Stimulated activated CD8-positive, alpha-beta memory T cell treated with anti-CD3 and anti-CD28 coated beads, Interleukin-7, amount 100 ng/mL, for 24 hours (primary cell): ENCODE measurements at regions not wholly inside any gene's neighbourhood (a gene's known extent, or its start where the extent isn't known, plus 50 kb on each side); places are given as distances from the start of the nearest gene placed in this dataset.

Experiments
- DNase-seq: peaks from one replicate; pipeline ENCODE4 v3.0.0-alpha.2; 2020; ENCODE audit warnings: low read depth

DNA sequence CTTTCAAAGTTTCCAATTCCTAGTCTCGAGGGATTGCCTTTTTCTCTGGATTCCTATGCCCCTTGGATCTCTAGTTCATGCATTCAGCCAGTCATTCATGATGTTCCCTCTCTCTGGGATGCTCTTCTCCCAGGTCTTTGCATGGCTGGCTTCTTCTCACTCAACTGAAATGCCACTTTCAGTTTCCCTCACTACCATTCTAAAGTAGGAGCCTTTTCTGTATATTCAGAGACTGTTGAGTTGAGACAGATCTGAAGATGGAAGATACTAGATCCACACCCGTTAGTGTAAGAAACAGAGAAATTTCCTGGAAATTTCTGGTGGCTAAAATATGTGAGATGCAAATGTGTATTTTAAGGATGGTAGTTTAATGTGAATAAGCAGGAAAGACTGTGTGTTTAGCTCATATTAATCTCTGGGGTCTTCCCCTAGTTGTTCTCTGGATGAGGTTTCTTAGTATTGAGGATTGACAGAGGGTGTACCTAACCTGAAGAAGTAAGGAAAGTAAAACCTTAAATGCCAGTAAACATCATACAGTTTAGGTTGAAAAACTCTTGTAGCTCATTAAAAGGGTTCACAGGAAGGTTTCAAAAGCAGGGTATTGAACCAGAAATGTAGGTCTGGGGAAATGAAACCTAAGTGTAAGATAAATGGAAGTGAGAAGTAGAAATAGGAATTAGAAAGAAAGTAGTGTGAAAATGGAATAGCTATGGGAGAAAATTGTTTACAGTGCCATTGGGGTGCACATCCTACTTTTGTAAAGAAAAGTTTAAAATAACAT, 331.3 kb downstream of the NDFIP2 start:
- DNase-seq: no peak

DNA sequence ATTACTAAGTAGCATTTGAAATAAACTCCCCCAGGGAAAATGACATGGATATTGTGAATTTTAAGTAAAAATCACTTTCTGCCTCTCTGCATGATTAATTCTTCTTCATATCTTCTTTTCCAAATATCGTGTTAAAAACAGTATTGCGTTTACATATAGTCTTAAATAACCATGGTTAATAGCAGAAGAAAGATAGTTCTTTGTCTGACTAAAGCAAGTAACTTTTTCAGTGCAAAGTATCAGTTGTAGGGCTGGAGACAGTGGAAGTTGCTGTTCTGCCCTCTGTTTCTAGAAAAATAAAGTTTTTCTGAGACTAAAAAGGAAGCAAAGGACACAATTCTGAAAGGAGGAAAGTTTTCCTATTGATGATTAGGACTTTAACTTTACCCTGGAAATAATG, 330.2 kb downstream of the NDFIP2 start:
- no peak for DNase-seq

DNA sequence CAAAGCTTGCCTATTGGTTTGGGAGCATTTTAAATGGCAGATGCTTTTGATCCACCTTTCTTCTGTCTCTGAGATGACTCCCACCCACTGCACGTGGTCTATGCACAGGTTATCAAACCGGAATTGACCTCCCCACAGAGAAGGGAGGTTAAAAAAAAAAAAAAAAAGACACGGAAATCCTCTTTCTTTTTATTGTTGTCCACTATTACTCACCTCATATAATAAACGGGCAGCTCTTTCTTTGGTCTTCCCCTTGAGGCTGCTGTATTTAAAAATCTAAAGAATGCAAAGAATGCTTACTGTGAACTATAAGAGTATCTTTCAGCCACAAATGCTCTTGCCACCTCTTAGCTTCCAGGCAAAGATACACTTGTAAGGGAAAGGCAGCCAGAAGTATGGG, 329.7 kb downstream of the NDFIP2 start:
- DNase-seq: no peak

DNA sequence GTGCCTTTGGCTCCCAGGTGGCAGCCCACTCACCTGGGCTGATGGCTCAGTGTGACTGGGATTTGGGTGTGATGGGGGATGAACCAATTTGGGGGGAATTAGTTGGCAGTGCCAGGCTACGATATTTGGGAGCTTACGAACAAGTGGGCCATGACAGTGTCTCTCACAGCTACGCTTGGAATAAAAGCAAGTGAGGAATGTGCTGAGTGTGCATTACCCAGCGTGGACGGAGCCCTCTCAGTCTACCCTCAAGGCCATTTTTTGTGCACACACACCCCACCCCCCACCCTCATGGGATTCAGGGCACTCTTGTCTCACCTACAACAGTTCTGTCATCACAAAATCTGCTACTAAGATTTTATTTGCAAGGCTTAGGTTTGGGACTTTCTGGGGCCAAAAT, 329.1 kb downstream of the NDFIP2 start:
- no peak for DNase-seq

DNA sequence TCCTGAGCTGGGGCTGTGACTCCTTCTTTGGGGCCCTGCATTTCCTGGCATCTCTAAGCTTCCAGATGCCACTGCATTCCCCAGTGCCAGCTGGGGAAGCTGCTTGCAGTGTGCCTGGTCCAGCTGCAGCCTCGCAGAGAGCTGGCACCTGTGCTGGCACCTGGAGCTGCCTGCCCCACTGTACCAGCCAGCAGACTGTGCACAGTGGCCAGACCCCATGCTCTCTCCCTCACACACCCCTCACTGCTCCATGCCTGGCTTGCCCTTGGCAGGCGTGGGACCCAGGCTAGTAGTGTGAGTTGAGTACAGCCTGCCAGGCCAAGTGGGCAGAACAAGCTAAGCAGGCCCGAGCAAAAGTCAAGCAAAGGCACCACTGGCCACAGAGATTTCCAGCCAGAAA, 327.5 kb downstream of the NDFIP2 start:
- DNase-seq: no peak

DNA sequence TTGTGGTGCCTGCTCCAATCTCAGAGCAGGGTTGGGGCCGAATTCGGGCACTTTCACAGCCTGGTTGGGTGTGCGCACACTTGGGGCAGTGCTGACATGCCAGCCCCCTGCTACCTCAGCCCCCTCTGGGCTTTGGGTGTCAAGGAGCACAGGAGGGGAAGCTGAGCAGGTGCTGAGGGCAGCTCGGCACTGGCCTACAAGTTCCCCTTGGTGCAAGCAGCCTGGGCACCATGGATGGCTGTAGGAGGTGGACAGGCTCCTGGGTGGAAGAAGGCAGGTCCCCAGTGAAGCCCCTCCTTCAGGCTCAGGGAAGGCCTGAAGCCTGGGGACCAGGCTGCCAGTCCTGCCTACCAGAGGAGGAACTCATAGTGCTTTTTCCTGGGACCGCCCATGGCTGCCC, 326.6 kb downstream of the NDFIP2 start:
- DNase-seq: no peak

DNA sequence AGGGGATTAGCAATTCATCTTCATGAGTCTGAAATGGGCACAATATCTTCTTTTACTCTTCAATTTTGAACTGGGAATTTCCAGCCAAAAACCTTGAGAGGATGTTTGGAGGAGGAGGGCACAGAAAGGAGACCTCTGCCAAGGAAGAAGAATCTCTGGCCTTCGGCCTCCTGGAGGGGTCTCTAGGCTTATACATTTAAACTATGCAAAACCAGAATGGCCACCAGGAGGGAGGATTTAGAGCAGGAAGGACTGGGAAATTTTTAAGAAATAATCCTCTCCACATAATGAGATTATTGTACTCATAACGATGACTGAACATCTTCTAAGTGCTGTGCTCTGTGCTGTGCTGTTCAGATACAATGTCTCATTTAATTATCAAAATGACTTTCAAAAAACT, 325.9 kb downstream of the NDFIP2 start:
- DNase-seq: no peak

DNA sequence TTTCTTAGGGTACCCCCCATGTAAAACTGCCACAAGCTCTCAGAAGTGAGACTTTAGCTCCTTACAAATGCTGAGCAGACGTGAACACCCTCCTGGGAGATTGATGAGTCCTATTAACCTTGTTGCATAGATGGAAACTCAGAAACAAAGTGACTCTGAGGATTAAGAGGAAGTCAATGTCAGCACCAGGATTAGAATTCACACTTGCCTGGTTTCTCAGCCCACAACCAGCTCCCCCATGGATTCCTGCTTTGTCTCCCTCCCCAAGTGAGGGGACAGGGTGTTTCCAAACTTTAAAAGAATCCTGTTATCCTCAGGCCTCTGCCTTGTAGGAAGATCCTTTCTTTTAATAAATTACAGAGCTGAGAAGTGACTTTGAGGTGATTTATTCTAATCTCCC, 324.4 kb downstream of the NDFIP2 start:
- no peak for DNase-seq

DNA sequence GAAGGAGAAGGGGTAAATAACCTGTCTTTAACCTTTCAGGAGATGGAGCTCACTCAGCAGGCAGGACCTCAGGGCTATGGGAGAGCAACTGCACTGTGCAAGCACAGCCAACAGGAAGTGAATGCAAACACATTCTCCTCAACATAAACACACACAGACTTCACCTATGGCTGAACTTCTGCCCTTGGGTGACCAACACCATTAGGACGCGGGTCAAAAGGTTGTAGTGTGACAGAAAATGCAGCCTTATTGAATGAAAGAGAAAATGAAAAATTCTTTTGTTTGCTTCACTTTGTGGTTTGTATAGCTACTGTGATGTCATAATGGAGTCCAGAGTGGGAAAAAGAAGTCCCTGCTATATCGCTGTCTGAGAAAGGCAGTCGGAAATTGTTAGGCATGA, 323.0 kb downstream of the NDFIP2 start:
- DNase-seq: no peak

DNA sequence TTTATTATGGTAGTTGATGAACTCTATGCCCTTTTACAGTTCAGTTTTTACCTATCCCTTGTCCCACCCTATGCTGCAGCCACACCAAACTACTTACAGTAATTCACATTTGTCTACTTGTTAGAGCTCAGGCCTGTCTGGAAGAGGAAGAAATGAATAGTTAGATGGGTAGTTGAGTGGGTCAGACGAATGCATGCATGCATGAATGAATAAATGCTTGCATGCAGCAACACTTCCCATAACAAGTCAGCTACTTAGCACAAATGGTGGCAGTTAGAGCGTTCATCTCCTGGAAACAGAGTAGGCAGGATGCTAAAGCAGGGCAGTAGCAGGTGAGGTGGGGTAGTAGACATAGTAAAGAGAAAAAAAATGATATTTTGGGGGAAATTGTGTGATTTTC, 322.3 kb downstream of the NDFIP2 start:
- no peak for DNase-seq

DNA sequence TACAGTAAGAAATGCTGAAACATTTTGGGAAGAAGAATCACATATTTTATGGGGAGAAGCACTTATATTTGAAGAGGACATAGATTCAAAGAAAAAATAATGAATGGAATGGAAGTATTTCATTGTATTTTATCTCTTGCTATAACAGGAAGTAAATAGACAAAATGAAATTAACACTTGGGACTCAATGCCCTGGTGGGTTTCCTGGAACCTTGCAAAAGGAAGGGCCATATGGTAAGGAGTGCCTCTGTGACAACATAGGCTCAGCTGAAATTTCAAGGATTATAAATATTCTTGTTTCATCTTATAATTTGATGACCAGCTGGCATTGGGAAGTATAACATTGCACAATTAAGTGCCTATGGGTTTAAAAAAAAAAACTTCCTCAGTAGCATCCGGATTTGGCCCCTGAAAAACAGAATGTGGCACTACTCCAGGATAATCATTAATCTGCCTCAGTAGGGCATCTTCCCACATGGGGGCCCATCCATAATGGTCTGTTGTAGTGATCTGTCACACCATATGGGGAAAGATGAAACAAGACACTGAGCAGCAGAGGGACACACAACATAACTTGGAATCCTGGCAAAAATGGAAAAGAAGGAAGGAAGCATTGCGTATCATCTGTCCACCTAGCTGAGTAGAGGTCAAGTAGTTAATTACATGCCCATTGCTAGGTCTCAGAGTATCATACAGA, 321.6 kb downstream of the NDFIP2 start:
- DNase-seq: no peak

DNA sequence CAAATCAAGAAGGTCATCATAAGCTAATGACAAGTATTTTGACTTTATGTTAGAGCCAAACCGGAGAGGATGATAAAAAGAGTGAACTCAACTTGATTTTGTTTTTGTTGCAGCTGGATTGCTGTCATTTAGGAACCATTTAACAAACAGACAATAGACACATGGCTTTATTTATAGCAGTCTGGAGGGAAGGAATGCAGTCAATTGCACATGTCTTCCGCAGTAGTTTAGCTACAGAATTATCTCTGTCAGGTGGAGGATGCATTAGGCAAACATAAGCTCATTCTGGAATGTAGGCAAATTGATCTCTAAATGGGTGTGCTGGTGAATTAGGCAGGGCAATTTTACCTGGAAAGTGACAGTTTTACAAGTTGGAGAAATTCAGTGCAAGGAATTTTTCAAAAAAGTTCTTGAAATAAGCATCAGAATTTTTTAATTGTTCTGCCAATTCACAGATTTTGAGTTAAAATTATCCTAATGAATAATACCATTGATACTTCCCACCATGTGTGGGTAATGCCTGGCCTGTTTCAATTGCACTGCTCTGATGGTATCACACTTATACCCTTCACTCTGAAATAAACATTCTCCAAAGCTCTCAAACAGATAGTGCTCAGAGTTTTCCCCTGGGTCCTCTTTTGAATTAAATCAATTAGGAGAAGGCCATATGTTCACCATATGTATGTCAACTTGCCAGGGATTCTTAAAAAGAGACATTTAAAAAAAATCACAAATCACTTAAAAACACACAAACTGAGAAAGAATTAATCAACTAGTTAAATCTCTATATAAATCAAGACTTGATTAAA, 318.3 kb downstream of the NDFIP2 start:
- no peak for DNase-seq

DNA sequence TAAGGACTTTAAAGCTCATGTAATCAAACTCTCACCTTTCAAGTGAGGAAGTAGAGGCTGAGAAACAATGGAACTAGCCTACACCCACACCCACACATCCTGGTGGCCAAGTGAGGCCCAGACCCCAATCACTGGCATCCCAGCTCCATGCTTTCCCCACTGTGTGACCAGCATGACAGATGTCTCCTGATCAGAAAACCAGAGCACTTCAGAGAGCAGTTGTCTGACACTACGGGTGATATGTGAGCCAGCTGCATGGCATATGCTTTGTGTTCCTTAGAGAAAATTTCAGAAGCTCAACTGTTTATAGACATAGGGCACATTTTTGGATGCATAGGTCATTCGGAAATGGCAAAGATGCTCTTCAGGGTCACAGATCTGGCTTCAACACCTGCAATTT, 315.2 kb downstream of the NDFIP2 start:
- no peak for DNase-seq

DNA sequence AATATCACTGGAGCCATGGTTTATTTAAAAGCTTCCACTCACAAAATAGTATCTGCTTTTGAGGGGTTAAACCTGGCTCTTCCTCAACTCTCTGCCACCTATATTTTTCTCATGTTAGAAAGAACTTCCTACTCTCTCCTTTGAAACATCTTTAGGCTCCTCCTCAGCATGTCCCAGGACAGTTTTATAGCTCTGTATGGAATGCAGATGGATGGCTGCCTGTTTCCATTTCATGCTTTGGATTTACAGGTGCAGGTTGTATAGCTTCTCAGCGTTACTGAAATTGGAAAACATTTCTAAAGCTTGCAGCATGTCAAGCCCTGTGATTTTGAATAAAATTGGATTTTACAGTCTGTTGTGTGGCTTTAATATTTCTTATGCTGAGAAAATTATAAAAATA, 314.0 kb downstream of the NDFIP2 start:
- DNase-seq: no peak

DNA sequence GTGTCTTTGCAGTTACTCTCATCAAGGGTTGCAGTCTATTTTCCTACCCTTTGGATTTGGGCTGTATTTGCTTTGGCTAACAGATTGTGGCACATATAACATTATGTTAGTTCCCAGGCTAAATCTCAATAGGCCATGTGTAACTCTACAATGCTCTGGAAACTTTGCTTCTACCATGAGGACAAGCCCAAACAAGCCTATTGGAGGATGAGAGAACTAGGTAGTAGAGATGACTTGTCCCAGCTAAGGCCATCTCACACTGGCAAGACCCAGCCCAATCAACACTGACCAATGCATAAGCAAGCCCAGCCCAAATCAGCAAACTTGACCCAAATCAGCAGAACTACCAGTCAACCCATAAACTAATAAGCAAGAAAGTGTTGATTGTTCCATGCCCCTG, 311.8 kb downstream of the NDFIP2 start:
- no peak for DNase-seq

DNA sequence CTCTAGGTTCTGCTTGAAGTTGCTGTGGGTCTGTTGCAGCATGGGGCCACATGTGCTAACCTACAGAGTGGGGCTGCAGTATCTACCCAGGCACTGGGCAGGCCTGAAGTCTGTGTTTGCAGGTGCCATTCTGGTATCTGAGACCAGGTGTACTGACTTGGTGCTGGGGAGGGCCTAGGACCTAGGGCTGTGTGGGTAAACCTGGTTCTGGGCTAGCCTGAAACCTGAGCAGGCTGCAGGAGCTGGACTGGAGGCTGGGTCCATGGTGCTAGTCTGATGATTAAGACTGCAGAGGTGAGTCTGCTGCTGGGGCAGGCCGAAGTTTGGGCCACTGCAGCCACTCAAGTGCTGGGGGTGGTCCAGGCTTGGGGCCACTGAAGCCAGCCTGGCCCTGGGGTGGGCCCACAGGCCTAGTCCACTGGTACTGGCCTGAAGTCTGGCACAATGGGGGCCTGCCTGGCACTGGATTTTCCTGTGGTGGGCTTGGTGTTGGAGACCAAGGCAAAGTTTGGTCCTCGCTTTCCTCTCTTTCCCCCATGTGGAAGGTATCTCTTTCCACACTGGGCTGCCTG, 310.6 kb downstream of the NDFIP2 start:
- DNase-seq: no peak

DNA sequence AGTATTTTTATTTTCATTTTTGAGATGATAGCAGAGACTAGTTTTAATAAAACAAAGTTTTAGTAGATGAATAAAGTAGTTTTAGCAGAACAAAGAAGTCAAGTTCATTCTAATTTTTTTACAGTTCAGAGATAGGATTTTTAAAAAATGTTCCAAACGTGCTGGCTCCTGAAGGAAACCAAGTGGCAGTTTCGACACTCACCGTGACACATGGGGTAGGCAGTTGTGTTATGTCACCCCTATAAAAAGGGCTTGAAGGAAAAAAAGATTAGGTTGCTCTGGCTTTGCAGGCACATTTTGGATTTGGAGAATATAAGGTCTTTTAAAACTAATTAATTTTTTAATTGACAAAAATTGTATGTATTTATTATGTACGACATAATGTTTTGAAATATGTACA, 305.2 kb downstream of the NDFIP2 start:
- DNase-seq: no peak

DNA sequence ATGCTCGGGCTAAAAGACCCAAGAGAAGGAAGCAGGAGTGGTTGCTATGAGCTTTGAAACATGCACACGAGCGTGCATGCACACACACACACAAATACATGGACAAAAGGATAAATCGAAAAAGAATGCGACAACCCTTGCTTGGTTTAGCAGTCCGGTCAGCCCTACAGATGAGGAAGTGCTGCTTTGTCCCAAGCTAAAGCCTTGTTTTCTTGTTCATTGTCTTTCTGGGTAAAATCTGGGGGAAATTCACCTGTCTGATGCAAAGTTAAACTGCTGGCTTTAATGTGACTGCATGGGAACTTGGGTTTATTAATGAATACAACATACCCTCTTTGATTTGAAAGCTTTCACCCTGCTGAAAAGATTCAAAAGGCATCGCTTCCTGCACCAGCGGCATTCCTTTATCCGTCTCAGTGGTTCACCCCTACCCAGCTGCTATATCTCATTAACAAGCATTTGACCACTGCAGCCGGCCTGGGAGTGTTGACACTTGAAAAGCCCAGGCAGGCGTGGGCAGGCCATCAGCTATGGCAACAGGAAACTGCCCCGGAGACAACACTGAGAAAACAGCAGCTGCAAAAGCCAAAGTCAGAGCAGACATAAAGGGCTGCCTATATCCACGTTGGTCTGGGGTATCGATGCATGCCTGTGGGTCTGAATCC, 301.7 kb downstream of the NDFIP2 start:
- DNase-seq: no peak

DNA sequence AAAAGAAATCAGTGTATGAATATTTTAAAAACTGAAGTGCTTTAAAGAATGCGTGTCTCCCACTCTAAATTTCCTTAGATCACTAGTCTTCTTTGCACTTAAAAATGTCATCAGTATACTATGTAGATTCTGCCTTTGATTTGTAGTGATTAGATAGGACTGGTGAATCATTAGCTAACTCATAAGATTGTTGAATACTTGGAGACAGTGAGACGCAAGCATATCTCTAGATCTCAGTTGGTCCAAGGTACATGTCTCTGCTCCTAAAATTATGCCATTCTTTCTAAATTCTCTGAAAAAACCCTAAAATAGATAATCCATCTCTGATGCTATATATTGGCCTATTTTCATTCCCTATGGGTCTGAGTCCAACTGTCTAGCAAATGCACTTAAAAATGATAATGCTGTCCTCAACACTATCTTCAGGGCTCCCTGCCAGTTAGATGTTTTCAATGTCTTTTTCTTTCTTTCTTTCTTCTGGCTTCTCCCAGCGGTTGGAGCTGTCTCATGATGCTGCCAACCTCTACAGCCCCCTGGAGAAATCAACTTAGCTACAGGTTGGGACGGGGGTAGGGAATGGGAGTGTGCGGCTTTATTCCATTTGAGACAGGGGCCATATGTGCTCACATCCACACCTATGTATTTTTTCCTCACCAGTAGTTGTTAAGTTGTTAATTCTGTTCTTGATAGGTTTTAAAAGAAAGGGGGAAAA, 301.0 kb downstream of the NDFIP2 start:
- no peak for DNase-seq

DNA sequence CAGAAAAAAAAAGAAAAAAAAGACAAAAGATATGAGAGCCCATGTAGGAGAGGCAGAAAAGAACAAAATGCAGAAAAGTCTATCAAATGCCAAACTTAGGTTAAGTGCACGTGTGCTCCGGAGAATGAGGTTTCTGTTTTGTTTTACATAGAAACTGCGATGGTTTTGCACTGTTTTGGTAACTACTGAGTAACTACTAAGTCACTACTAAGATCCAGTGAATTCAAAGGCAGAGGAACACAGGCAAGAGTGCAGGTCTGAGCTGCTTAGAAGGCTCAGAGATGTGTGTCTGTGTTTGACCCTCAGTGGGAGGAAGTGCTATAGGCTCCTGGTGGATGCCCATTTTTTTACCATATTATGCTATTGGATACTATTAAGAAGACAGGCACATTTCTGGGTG, 299.3 kb downstream of the NDFIP2 start:
- DNase-seq: no peak

DNA sequence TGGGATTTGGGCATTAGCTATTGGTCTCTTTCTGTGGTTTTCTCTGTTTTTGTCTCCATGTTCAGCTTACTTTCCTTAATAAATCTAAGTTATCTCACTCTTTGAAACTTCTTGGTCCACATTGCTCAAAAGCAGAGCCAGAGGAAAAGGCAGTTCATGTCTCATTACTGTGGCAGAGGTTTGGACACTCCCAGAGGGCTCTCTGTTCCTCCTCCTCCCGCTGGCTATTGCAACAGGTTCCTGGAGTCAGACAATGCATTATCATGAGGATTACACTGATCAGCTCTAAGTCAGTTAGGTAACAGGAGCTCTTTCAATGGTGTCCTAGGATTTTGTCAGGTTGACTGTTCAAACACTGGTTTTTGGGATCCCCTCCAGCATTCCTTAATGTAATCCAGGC, 298.8 kb downstream of the NDFIP2 start:
- DNase-seq: no peak
